Omental fat pad (tissue), 3 donors: ENCODE measurements at regions not wholly inside any gene's neighbourhood (a gene's known extent, or its start where the extent isn't known, plus 50 kb on each side); places are given as distances from the start of the nearest gene placed in this dataset.

Experiments
- ATAC-seq: fragments of 150-250 bp; one replicate; pipeline ENCODE4 v1.9.1; 2016; ENCODE audit warnings: mild to moderate bottlenecking, moderate library complexity; ENCODE audit not compliant: low FRiP score
- DNase-seq: peaks from one replicate; pipeline ENCODE4 v3.0.0-alpha.2; 2019; ENCODE audit warnings: low spot score
- TF ChIP-seq, protein P1 (sequence below), 3 donors: fragments of 450-650 bp; IDR thresholded peaks; one replicate each; pipeline ENCODE4 v1.5.1; 2016 to 2017; ENCODE audit warnings: antibody characterized with exemption in 3 of 3, mild to moderate bottlenecking in 3 of 3, moderate library complexity in 2 of 3

DNA sequence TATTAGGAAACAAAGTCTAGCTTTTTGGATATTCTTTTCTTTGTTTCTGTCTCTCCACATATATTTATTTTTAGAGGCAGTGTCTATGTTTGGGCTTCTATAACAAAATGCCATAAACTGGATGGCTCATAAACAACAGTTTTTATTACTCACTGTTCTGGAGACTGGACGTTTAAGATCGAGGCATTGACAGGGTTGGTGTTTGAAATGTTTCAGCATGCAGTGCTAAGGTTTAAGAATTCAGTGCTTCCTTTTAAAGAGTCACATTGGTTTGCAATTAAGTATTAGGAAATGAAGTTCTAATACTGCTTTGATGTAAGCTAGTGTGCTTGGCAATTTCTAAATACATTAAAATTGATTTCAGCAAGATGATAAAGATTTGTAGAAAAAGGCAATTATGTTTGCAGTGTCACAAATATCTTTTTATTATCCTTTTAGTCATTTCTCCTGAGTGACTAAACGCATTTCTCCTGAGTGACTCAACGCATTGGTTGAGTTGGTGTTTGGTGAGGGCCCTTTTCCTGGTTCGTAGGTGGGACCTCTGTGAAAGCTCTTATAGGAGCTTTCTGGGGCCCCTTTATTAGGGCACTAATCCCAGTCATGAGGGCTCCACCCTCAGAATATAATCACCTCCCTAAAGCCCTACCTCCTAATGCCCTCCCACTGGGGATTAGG, 317.0 kb downstream of the USP25 start:
- DNase-seq (no peak), ATAC-seq (no peak)
- TF ChIP-seq, protein P1, sequence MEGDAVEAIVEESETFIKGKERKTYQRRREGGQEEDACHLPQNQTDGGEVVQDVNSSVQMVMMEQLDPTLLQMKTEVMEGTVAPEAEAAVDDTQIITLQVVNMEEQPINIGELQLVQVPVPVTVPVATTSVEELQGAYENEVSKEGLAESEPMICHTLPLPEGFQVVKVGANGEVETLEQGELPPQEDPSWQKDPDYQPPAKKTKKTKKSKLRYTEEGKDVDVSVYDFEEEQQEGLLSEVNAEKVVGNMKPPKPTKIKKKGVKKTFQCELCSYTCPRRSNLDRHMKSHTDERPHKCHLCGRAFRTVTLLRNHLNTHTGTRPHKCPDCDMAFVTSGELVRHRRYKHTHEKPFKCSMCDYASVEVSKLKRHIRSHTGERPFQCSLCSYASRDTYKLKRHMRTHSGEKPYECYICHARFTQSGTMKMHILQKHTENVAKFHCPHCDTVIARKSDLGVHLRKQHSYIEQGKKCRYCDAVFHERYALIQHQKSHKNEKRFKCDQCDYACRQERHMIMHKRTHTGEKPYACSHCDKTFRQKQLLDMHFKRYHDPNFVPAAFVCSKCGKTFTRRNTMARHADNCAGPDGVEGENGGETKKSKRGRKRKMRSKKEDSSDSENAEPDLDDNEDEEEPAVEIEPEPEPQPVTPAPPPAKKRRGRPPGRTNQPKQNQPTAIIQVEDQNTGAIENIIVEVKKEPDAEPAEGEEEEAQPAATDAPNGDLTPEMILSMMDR (IDR thresholded peaks at IDR 0.05) = no peak

GRCh38 chr21:16047904-16048303, 318.1 kb downstream of the USP25 start:
- no peak for ATAC-seq
- DNase-seq = no peak
- TF ChIP-seq, protein P1 (IDR thresholded peaks at IDR 0.05) = no peak

GRCh38 chr21:16055014-16055413, 325.2 kb downstream of the USP25 start:
- no peak for ATAC-seq
- no peak for DNase-seq
- TF ChIP-seq, protein P1 (IDR thresholded peaks at IDR 0.05) = no peak

DNA sequence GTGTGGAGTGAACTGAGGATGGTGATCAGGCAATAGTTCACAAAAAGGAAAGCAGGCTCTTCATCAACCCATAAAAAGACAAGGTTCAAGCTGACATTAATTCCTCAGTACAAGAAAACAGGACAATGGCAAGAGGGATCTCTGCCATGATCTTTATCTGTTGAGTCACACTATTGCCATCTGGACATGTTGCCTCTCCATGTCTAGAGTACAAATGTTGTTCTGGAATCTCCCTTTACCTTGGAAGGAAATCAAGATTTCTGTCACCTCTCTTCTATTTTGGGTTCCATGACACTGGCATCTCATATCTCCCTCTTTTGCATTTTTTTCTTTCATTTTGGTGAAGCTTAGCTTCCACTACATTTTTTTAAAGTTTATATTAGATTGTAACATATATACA, 329.1 kb downstream of the USP25 start:
- ATAC-seq (no peak), DNase-seq (no peak)
- TF ChIP-seq, protein P1 (IDR thresholded peaks at IDR 0.05) = no peak

DNA sequence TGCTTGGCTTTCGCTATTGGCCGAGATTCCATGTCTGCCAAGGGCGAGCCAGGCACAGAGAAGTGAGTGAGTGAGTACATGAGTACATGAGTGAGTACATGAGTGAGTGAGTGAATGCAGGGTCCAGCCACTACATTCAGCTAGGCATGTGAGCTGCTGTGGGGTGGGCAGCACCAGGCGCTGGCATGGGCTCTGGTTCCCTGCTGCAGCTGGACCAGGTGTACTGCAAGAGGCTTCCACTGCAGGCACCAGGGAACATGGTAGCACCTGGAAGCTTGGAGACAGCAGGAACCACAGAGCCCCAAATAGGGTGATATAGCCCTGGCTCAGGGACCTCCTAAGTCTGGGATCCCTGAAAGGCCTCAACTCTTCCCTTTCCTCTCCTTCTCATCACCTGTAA, 330.2 kb downstream of the USP25 start:
- TF ChIP-seq, protein P1 (IDR thresholded peaks at IDR 0.05) = no peak
- ATAC-seq (no peak), DNase-seq (no peak)

DNA sequence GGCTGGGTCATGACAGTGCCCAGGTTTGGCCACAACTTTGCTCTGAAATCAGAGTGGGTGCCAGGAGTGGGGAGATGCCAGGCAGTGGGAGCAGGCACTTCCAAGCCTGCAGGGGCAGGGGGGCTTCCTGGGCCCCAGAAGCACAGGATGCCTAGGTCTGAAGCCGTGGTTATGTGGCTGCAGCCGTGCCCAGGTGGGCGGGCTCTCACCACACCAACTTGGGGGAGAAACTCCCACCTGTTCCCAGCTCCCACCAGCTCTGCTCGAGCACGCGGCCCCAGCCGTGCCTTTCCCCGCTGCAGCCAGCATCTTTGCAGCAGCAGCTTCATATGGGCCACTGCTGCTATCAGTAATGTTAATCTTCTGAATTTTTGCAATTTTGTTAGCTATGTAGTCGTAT, 331.4 kb downstream of the USP25 start:
- DNase-seq (no peak), ATAC-seq (no peak)
- TF ChIP-seq, protein P1 (IDR thresholded peaks at IDR 0.05) = no peak
